ENCODE measurements at regions not wholly inside any gene's neighbourhood (a gene's known extent, or its start where the extent isn't known, plus 50 kb on each side); places are given as distances from the start of the nearest gene placed in this dataset.
A peak's percentile ranks its signal among the peaks of the same experiment; 100 is the strongest.
"Not testable (repeated sequence)": the region's sequence is repeated elsewhere in the genome, so short reads cannot be mapped to it uniquely, and the experiment has no call there.

DNA sequence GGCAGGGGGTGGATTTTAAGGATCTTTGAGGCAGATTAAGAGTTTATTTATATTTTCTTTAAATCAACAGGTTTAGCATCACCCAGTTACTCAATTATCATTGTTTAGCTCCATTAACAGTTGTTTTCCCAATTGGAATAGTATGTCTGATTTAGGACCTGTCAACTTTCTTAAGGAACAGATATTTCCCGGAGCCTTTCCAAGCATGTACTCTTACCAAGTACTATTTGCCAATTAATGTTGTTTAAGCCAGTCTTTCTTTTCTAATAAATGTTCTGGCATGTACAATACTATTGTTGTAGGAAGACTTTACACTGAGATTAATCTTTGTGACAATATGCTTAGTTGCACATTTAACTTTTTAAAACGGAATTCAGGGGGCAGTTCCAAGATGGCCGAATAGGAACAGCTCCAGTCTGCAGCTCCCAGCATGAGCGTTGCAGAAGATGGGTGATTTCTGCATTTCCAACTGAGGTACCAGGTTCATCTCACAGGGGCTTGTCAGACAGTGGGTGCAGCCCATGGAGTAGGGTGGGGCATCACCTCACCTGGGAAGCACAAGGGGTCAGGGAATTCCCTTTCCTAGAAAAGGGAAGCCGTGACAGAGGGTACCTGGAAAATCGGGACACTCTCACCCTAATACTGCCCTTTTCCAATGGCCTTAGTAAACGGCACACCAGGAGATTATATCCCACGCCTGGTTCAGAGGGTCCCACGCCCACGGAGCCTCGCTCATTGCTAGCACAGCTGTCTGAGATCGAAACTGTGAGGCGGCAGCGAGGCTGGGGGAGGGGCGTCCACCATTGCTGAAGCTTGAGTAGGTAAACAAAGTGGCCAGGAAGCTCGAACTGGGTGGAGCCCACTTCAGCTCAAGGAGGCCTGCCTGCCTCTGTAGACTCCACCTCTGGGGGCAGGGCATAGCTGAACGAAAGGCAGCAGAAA is 173.7 kb downstream of the LRRC70 start:
- H3K4me3 Mint-ChIP-seq; H3K9me3 Mint-ChIP-seq; H3K4me1 Mint-ChIP-seq; H3K27me3 Mint-ChIP-seq; H3K27ac Mint-ChIP-seq; DNase-seq; POLR2A ChIA-PET; H3K36me3 Mint-ChIP-seq (ENCODE audit: low read depth): not testable (repeated sequence)
- CTCF ChIA-PET: interaction anchor here (0.9 kb wide), 1 partner anchor 42 kb away, joined by 4 read pairs; no protein-coding TSS in a partner anchor

DNA sequence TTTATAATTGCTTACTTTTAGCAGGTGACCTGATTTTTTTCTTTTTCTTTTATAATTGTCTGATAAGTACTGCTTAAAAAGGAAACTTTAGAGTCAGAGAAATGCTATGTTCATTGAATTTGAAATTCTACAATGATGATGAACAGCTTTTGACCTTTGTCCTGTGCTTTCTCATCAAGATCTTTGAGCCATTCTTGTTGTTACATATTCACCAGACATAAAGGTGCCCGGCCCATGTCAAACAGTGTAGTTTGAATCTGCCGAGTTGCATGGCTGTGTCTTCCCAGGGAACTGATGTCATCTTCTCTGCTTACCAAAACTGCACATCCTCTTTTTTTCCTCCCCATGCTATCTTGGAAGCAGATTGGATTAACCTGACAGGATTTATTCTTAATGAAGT is 163.6 kb downstream of the LRRC70 start:
- CTCF ChIA-PET: no interaction called here
- DNase-seq: no peak
- H3K27me3 Mint-ChIP-seq: peaks cover 8% of the 10 kb centered on the region
- H3K9me3 Mint-ChIP-seq: no peaks in the 10 kb centered on the region
- H3K36me3 Mint-ChIP-seq (ENCODE audit: low read depth): no peaks in the 10 kb centered on the region
- no peak overlapping the region for H3K27ac Mint-ChIP-seq
- no peaks in the 10 kb centered on the region for H3K4me1 Mint-ChIP-seq
- POLR2A ChIA-PET: no interaction called here
- H3K4me3 Mint-ChIP-seq: no peak overlapping the region

GRCh38 chr5:62741761-62742160 is 163.1 kb downstream of the LRRC70 start:
- Mint-ChIP-seq H3K36me3 (ENCODE audit: low read depth) (no peaks in the 10 kb centered on the region), H3K4me3 (no peak overlapping the region), H3K27ac (no peak overlapping the region), H3K27me3 (peaks cover 11% of the 10 kb centered on the region), H3K9me3 (no peaks in the 10 kb centered on the region), H3K4me1 (no peaks in the 10 kb centered on the region)
- no peak for DNase-seq
- ChIA-PET CTCF (no interaction called here), POLR2A (no interaction called here)

- H3K27ac Mint-ChIP-seq: no peak overlapping the region
- no peak for DNase-seq
- no peak overlapping the region for H3K4me3 Mint-ChIP-seq
- CTCF ChIA-PET: interaction anchor here (0.7 to 0.8 kb wide), 2 partner anchors 19 to 378 kb away, joined by 3 to 4 read pairs; no protein-coding TSS in a partner anchor
- POLR2A ChIA-PET: no interaction called here
- H3K27me3 Mint-ChIP-seq: peaks cover 18% of the 10 kb centered on the region
- peaks cover 2% of the 10 kb centered on the region for H3K9me3 Mint-ChIP-seq
- H3K4me1 Mint-ChIP-seq: no peaks in the 10 kb centered on the region
- no peaks in the 10 kb centered on the region for H3K36me3 Mint-ChIP-seq (ENCODE audit: low read depth)
Measured at GRCh38 chr5:62737766-62738165, 159.1 kb downstream of the LRRC70 start.

DNA sequence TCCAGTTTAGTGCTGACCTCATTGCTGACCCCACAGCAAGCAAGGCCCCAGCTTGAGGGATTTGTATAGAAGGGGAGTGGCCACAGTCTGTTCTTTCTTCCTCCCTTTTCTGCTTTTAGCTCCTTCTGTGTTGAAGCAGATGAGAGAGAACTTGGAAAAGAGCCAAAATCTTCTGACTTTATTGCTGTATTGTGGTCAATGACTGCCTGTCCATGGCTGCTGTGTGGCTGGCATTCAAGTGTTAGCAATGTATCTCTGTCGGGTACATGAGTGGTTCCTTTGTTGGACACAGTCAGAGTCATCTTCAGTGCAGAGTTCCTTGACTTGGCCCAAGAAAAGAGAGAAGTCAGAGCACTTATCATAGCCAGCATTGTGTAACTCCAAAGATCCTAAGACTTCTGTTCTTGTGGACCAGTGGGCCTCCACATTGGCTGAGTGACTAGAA is 154.1 kb downstream of the LRRC70 start:
- POLR2A ChIA-PET: no interaction called here
- no peak overlapping the region for H3K4me3 Mint-ChIP-seq
- H3K9me3 Mint-ChIP-seq: peaks cover 5% of the 10 kb centered on the region
- peaks cover 19% of the 10 kb centered on the region for H3K27me3 Mint-ChIP-seq
- H3K36me3 Mint-ChIP-seq (ENCODE audit: low read depth): no peaks in the 10 kb centered on the region
- CTCF ChIA-PET: no interaction called here
- DNase-seq: no peak
- no peak overlapping the region for H3K27ac Mint-ChIP-seq
- peaks cover 9% of the 10 kb centered on the region for H3K4me1 Mint-ChIP-seq

- CTCF ChIA-PET: interaction anchor here (0.6 to 1.0 kb wide), 3 partner anchors 8 to 215 kb away, joined by 3 to 4 read pairs (median 3); no protein-coding TSS in a partner anchor
- peaks cover 9% of the 10 kb centered on the region for H3K4me1 Mint-ChIP-seq
- no peak overlapping the region for H3K4me3 Mint-ChIP-seq
- DNase-seq: peak; percentile 10
- POLR2A ChIA-PET: no interaction called here
- H3K27me3 Mint-ChIP-seq: peaks cover 15% of the 10 kb centered on the region
- no peaks in the 10 kb centered on the region for H3K36me3 Mint-ChIP-seq (ENCODE audit: low read depth)
- H3K9me3 Mint-ChIP-seq: peaks cover 5% of the 10 kb centered on the region
- peak overlapping the region; percentile 20 for H3K27ac Mint-ChIP-seq
Measured at GRCh38 chr5:62731022-62731421, 152.4 kb downstream of the LRRC70 start.

- no peak for DNase-seq
- POLR2A ChIA-PET: no interaction called here
Measured at GRCh38 chr5:62729675-62730074, 151.1 kb downstream of the LRRC70 start.

DNA sequence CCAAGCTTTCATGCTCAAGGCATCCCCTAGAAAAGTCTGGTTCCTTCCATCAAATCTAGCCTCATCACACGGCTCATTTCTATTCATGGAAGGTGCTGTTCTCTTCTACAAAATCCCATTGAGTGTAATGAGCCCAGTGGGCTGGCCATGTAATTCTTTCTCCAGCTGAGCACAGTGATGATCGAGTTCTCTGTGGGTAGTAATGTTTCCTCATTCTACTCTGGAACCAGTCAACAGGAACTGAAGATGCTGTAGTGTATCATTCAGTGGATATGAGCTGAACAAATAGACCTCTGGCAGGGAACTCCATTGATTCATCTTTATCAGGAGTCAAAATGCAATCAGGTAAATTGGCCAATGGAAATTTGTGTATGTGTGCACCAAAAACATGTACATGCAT is 149.2 kb downstream of the LRRC70 start:
- no peak overlapping the region for H3K4me3 Mint-ChIP-seq
- POLR2A ChIA-PET: no interaction called here
- no peak overlapping the region for H3K27ac Mint-ChIP-seq
- no peak for DNase-seq
- CTCF ChIA-PET: no interaction called here
- peaks cover 9% of the 10 kb centered on the region for H3K4me1 Mint-ChIP-seq
- no peaks in the 10 kb centered on the region for H3K36me3 Mint-ChIP-seq (ENCODE audit: low read depth)
- H3K27me3 Mint-ChIP-seq: peaks cover 15% of the 10 kb centered on the region
- H3K9me3 Mint-ChIP-seq: peaks cover 3% of the 10 kb centered on the region

More at GRCh38 chr5:62729675-62730074, 151.1 kb downstream of the LRRC70 start:
- Mint-ChIP-seq H3K36me3 (ENCODE audit: low read depth) (no peaks in the 10 kb centered on the region), H3K9me3 (peaks cover 3% of the 10 kb centered on the region), H3K4me1 (peaks cover 9% of the 10 kb centered on the region), H3K27ac (no peak overlapping the region), H3K4me3 (no peak overlapping the region), H3K27me3 (peaks cover 11% of the 10 kb centered on the region)
- CTCF ChIA-PET: no interaction called here

GRCh38 chr5:62727184-62727583 is 148.6 kb downstream of the LRRC70 start:
- POLR2A ChIA-PET: no interaction called here

DNA sequence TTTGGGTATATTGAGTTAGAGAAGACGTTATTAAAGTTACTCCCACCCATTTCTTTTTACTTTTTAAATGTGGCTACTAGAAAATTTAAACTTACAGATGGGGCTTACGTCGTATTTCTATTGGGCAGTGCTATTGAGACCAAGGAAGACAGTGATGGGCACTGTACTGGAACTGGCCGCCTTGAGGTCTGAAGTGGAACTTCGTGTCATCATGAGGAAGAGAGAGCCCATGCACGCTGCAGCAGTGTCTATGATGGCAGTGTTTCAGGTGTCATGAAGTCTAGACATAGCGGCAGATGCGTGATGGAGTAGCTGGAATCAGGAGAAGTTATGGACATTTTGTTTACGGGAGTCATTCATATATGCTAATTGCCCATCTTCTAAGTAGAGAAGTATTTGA is 143.7 kb downstream of the LRRC70 start:
- no peak overlapping the region for H3K4me3 Mint-ChIP-seq
- H3K27ac Mint-ChIP-seq: no peak overlapping the region
- POLR2A ChIA-PET: no interaction called here

More at GRCh38 chr5:62727184-62727583, 148.6 kb downstream of the LRRC70 start:
- Mint-ChIP-seq H3K4me1 (peaks cover 9% of the 10 kb centered on the region), H3K27ac (no peak overlapping the region), H3K27me3 (peaks cover 19% of the 10 kb centered on the region), H3K36me3 (ENCODE audit: low read depth) (no peaks in the 10 kb centered on the region), H3K9me3 (peaks cover 3% of the 10 kb centered on the region), H3K4me3 (no peak overlapping the region)
- CTCF ChIA-PET: no interaction called here
- DNase-seq: no peak

DNA sequence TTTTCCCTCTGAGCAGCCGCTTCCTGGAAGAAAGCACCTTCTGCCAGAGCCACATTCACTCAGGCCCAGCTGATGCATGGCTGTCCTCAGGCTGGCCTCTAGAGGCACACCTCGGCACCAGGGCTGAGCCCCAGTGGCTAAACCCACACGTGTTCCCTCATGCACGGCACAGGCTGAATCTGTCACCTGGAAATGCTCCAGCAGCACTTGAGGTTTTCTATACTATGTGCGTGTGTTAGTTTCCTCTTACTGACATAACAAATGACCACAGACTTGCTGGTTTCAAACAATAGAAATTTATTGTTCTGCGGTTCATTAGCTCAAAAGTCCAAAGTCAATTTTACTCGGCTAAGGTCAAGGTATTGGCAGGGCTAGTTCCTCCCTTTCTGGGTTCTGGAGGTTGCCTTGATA is 141.4 kb downstream of the LRRC70 start:
- no peak overlapping the region for H3K27ac Mint-ChIP-seq
- CTCF ChIA-PET: no interaction called here
- POLR2A ChIA-PET: no interaction called here
- peaks cover 31% of the 10 kb centered on the region for H3K27me3 Mint-ChIP-seq
- no peaks in the 10 kb centered on the region for H3K9me3 Mint-ChIP-seq
- H3K36me3 Mint-ChIP-seq (ENCODE audit: low read depth): no peaks in the 10 kb centered on the region
- peak; percentile 7 for DNase-seq
- no peaks in the 10 kb centered on the region for H3K4me1 Mint-ChIP-seq
- no peak overlapping the region for H3K4me3 Mint-ChIP-seq

More for the DNA sequence above, 143.7 kb downstream of the LRRC70 start:
- CTCF ChIA-PET: no interaction called here
- Mint-ChIP-seq H3K4me1 (no peaks in the 10 kb centered on the region), H3K9me3 (no peaks in the 10 kb centered on the region), H3K27me3 (peaks cover 34% of the 10 kb centered on the region), H3K36me3 (ENCODE audit: low read depth) (no peaks in the 10 kb centered on the region)
- DNase-seq: no peak

- CTCF ChIA-PET: interaction anchor here (0.8 kb wide), 1 partner anchor 18 kb away, joined by 3 read pairs; no protein-coding TSS in a partner anchor
Measured at GRCh38 chr5:62719061-62719720, 140.6 kb downstream of the LRRC70 start.

GRCh38 chr5:62718324-62718723 is 139.7 kb downstream of the LRRC70 start:
- H3K36me3 Mint-ChIP-seq (ENCODE audit: low read depth): no peaks in the 10 kb centered on the region
- H3K27me3 Mint-ChIP-seq: peaks cover 22% of the 10 kb centered on the region
- H3K4me3 Mint-ChIP-seq: no peak overlapping the region
- no peak for DNase-seq
- H3K4me1 Mint-ChIP-seq: no peaks in the 10 kb centered on the region
- no peak overlapping the region for H3K27ac Mint-ChIP-seq
- ChIA-PET CTCF (interaction anchor here (0.8 kb wide), 1 partner anchor 19 kb away, joined by 3 read pairs; no protein-coding TSS in a partner anchor), POLR2A (no interaction called here)
- H3K9me3 Mint-ChIP-seq: no peaks in the 10 kb centered on the region

More at GRCh38 chr5:62719061-62719720, 140.6 kb downstream of the LRRC70 start:
- no peak overlapping the region for H3K27ac Mint-ChIP-seq
- H3K4me1 Mint-ChIP-seq: no peaks in the 10 kb centered on the region
- peaks cover 29% of the 10 kb centered on the region for H3K27me3 Mint-ChIP-seq
- DNase-seq: no peak
- no peaks in the 10 kb centered on the region for H3K9me3 Mint-ChIP-seq
- POLR2A ChIA-PET: no interaction called here
- no peak overlapping the region for H3K4me3 Mint-ChIP-seq
- H3K36me3 Mint-ChIP-seq (ENCODE audit: low read depth): no peaks in the 10 kb centered on the region
